Neutrophil (primary cell): ENCODE measurements at regions not wholly inside any gene's neighbourhood (a gene's known extent, or its start where the extent isn't known, plus 50 kb on each side); places are given as distances from the start of the nearest gene placed in this dataset.

Experiments
- H3K27ac ChIP-seq: fragments of 200-600 bp; sonication (generic); 2 replicates; pipeline ENCODE4 v1.5.1; 2016; ENCODE audit warnings: mild to moderate bottlenecking, moderate library complexity
- H3K27me3 ChIP-seq: fragments of 200-600 bp; sonication (generic); 2 replicates; pipeline ENCODE4 v1.6.0; 2016; ENCODE audit warnings: mild to moderate bottlenecking
- H3K36me3 ChIP-seq: fragments of 200-600 bp; sonication (generic); 2 replicates; pipeline ENCODE4 v1.5.1; 2017
- H3K4me1 ChIP-seq, 2 experiments: fragments of 200-600 bp in 1 of 2; sonication (generic) in 1 of 2; 1 replicate in 1 of 2; 2 replicates in 1 of 2; pipeline versions ENCODE4 v1.5.1 to v1.6.1; 2013 to 2016; ENCODE audit warnings: low read depth in 1 of 2, low read length in 1 of 2, mild to moderate bottlenecking in 1 of 2, moderate library complexity in 1 of 2; ENCODE audit not compliant: control insufficient read depth in 1 of 2, insufficient read depth in 1 of 2
- H3K4me3 ChIP-seq, 2 experiments: fragments of 200-600 bp in 1 of 2; sonication (generic) in 1 of 2; 1 replicate in 1 of 2; 2 replicates in 1 of 2; pipeline ENCODE4 v1.5.1; 2013 to 2016; ENCODE audit warnings: low read depth in 1 of 2, low read length in 1 of 2, mild to moderate bottlenecking in 1 of 2, moderate library complexity in 1 of 2
- H3K9me3 ChIP-seq: fragments of 200-600 bp; sonication (generic); 2 replicates; pipeline ENCODE4 v1.5.1; 2016
- TF ChIP-seq, protein P1 (sequence below): fragments of 200-600 bp; sonication (generic); IDR thresholded peaks from 2 replicates; pipeline ENCODE4 v1.5.1; 2016; ENCODE audit warnings: antibody characterized with exemption

DNA sequence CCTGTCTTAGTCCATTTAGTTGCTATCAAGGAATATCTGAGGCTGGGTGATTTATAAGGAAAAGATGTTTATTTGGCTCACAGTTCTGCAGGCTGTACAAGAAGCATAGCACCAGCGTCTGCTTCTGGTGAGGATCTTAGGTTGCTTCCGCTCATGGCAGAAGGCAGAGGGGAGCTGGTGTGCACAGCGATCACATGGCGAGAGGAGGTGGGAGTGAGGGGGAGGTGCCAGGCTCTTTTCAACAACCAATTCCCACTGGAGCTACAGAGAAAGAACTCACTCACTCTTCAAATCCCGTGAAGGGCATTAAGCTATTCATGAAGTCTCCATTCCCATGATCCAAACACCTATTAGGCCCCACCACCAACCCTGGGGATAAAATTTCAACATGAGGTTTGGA lies 371.6 kb downstream of the SH2D4B start:
- TF ChIP-seq, protein P1, sequence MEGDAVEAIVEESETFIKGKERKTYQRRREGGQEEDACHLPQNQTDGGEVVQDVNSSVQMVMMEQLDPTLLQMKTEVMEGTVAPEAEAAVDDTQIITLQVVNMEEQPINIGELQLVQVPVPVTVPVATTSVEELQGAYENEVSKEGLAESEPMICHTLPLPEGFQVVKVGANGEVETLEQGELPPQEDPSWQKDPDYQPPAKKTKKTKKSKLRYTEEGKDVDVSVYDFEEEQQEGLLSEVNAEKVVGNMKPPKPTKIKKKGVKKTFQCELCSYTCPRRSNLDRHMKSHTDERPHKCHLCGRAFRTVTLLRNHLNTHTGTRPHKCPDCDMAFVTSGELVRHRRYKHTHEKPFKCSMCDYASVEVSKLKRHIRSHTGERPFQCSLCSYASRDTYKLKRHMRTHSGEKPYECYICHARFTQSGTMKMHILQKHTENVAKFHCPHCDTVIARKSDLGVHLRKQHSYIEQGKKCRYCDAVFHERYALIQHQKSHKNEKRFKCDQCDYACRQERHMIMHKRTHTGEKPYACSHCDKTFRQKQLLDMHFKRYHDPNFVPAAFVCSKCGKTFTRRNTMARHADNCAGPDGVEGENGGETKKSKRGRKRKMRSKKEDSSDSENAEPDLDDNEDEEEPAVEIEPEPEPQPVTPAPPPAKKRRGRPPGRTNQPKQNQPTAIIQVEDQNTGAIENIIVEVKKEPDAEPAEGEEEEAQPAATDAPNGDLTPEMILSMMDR, result no peak
- Histone ChIP-seq H3K9me3 (no peaks in the 10 kb centered on the region), H3K27me3 (no peaks in the 10 kb centered on the region), H3K4me3 (no peak overlapping the region), H3K36me3 (no peaks in the 10 kb centered on the region), H3K27ac (no peak overlapping the region), H3K4me1 (no peaks in the 10 kb centered on the region)

DNA sequence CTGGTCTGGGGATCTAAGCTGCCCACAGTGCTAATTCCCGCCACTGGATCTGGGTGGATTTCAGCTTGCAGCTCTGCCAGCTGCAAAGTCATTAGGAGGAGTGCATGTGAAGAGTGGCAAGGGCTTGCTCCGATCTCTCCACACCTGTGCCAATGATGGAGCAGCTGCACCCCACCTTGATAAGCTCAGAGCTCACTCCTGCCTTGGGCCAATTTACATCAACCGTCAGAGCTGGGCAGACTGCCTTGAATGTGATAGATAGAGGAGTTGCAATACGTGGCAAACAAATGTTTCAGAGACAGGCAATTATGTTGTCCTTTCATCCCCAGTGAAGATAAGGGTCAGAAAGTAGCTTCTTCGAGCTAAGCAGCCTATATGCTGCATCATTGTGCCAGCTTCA lies 379.9 kb downstream of the SH2D4B start:
- TF ChIP-seq, protein P1, result no peak
- H3K27ac ChIP-seq, result no peak overlapping the region
- no peaks in the 10 kb centered on the region for H3K9me3 ChIP-seq
- no peaks in the 10 kb centered on the region for H3K36me3 ChIP-seq
- H3K4me1 ChIP-seq, result no peaks in the 10 kb centered on the region
- H3K27me3 ChIP-seq, result peaks cover 21% of the 10 kb centered on the region
- H3K4me3 ChIP-seq, result no peak overlapping the region

DNA sequence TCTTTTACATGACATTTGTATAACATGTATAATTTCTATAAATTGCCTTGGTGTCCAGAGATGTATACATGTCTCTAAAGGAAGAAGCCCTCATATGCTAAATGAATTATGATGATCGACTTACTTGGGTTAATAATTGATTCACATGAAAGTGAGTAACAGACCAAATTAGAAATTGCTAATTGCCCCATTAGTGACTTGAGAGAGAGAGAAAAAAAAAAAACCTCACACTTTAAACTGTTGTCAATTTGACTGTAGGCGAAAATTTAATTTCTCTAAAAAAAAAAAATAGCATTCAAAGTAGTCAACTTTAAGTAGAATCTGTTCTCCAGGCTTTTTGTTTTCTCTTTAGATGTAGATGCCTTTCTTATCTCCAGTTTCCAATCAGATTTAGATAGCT lies 383.3 kb downstream of the SH2D4B start:
- TF ChIP-seq, protein P1, result no peak
- peaks cover 21% of the 10 kb centered on the region for H3K27me3 ChIP-seq

DNA sequence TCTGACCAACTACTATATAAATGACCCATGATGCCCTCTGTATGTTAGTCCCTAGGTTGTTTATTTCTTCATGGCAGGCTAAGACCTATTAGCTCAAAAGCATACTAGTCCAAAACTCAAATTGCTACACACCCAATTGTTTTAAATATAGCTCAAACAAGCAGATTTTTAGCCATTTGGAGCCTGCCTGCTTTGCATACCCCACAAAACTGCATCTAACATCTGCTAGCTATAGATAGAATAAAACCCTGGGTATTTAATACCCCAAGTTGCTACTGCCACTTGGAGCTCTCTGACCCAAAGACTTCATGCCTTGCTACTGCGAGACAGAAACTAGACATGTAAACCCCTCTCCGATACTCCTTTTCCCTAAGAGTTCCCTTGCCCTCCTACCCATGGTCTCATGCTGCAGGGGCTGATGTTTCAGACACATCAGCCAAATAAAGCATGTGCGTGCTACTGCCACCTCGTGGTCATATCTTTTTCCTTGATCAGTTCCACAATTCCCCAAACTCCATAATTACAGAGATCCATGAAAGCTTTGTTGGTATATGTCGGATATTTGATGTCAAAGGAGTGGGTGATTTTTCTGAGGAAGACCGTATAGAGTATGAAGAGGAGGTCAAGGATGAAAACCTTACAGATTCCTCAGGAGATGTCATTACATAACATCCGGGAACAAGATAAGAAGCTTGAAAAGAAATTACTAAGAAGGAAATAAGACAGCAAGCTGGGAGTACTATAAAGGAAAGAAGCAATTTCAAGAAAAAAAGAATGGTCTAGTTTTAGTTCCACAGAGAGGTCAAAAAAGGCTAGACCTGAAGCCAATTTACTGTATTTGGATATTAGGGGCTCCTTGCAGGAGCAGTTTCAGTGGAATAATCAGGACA lies 386.6 kb downstream of the SH2D4B start:
- TF ChIP-seq, protein P1, result no peak
- Histone ChIP-seq H3K9me3 (no peaks in the 10 kb centered on the region), H3K27ac (no peak overlapping the region), H3K36me3 (no peaks in the 10 kb centered on the region), H3K4me1 (no peaks in the 10 kb centered on the region), H3K4me3 (no peak overlapping the region), H3K27me3 (peaks cover 7% of the 10 kb centered on the region)

More for the DNA sequence above, 383.3 kb downstream of the SH2D4B start:
- H3K27ac ChIP-seq, result no peak overlapping the region
- no peaks in the 10 kb centered on the region for H3K36me3 ChIP-seq
- no peak overlapping the region for H3K4me3 ChIP-seq
- no peaks in the 10 kb centered on the region for H3K4me1 ChIP-seq
- no peaks in the 10 kb centered on the region for H3K9me3 ChIP-seq

DNA sequence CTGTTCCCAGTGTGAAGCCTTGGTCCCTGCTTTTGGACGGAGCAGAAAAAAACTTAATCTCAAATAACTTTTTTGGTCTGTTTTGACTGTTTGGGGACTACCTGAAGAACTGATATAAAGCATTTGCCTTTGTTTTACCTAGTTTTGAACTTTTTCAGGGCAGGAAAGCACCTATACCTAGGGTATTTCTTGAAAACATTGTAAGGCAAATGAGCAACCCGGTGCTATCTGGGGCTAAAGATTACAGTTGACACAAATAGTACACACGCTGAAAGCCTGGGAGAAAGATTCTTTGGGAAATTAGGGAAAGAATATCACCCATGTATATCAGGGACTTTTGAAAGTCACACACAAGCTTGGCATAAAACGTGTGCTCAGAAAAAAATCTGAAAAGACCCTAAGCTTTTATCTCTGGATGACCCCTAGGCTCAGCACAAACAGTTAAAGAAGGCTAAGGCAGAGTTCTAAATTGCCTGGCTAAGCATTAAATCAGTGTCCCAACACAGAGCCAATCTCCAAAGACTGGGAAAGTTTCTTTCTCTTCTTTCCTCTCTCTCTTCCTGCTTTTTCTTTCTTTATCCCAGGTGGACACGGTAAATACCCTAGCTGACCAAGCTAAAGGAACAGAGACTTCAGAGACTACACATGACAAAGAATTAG lies 389.8 kb downstream of the SH2D4B start:
- no peaks in the 10 kb centered on the region for H3K4me1 ChIP-seq
- H3K36me3 ChIP-seq, result no peaks in the 10 kb centered on the region
- no peak overlapping the region for H3K4me3 ChIP-seq
- no peaks in the 10 kb centered on the region for H3K9me3 ChIP-seq
- TF ChIP-seq, protein P1, result no peak
- H3K27me3 ChIP-seq, result no peaks in the 10 kb centered on the region
- no peak overlapping the region for H3K27ac ChIP-seq
